DMS 273 (cell line): ENCODE measurements at regions not wholly inside any gene's neighbourhood (a gene's known extent, or its start where the extent isn't known, plus 50 kb on each side); places are given as distances from the start of the nearest gene placed in this dataset.
"Not testable (repeated sequence)": the region's sequence is repeated elsewhere in the genome, so short reads cannot be mapped to it uniquely, and the experiment has no call there.

Source experiments
- DNase-seq: peaks from one replicate; lab custom pipeline; 2025; ENCODE audit not compliant: unreplicated experiment; lab: John Stamatoyannopoulos, UW

- DNase-seq = no peak
These were observed 433.8 kb upstream of the NRSN1 start for GRCh38 chr6:23692184-23692583.

GRCh38 chr6:23696992-23697391 is 429.0 kb upstream of the NRSN1 start:
- peak; percentile 22 for DNase-seq

- peak; percentile 28 for DNase-seq
These were observed 421.4 kb upstream of the NRSN1 start for GRCh38 chr6:23704479-23705052.

GRCh38 chr6:23705697-23706096 is 420.3 kb upstream of the NRSN1 start:
- no peak for DNase-seq

- no peak for DNase-seq
These were observed 413.3 kb upstream of the NRSN1 start for GRCh38 chr6:23712756-23713155.

- no peak for DNase-seq
These were observed 412.8 kb upstream of the NRSN1 start for GRCh38 chr6:23713211-23713610.

- no peak for DNase-seq
These were observed 397.3 kb upstream of the NRSN1 start for GRCh38 chr6:23728707-23729106.

GRCh38 chr6:23731609-23732008 is 394.4 kb upstream of the NRSN1 start:
- DNase-seq = no peak

GRCh38 chr6:23732521-23732920 is 393.5 kb upstream of the NRSN1 start:
- DNase-seq = no peak

- DNase-seq = no peak
These were observed 390.9 kb upstream of the NRSN1 start for GRCh38 chr6:23735151-23735550.

- DNase-seq = no peak
These were observed 389.4 kb upstream of the NRSN1 start for GRCh38 chr6:23736577-23736976.

- DNase-seq = no peak
These were observed 378.8 kb upstream of the NRSN1 start for GRCh38 chr6:23747239-23747638.

GRCh38 chr6:23752414-23752813 is 373.6 kb upstream of the NRSN1 start:
- no peak for DNase-seq

GRCh38 chr6:23754197-23754596 is 371.8 kb upstream of the NRSN1 start:
- peak; percentile 58 for DNase-seq

- no peak for DNase-seq
These were observed 350.9 kb upstream of the NRSN1 start for GRCh38 chr6:23775127-23775526.

GRCh38 chr6:23783901-23784300 is 342.1 kb upstream of the NRSN1 start:
- DNase-seq = peak; percentile 43

GRCh38 chr6:23784301-23784919 is 341.6 kb upstream of the NRSN1 start:
- DNase-seq = peak; percentile 85

GRCh38 chr6:23790756-23791155 is 335.3 kb upstream of the NRSN1 start:
- peak; percentile 56 for DNase-seq

GRCh38 chr6:23797041-23797440 is 329.0 kb upstream of the NRSN1 start:
- DNase-seq = no peak

- DNase-seq = not testable (repeated sequence)
These were observed 321.7 kb upstream of the NRSN1 start for GRCh38 chr6:23804289-23804688.

GRCh38 chr6:23821141-23821540 is 304.9 kb upstream of the NRSN1 start:
- not testable (repeated sequence) for DNase-seq

GRCh38 chr6:23823421-23823820 is 302.6 kb upstream of the NRSN1 start:
- DNase-seq = no peak

GRCh38 chr6:23826572-23826971 is 299.4 kb upstream of the NRSN1 start:
- no peak for DNase-seq
